GM18508 (cell line): ENCODE measurements at regions not wholly inside any gene's neighbourhood (a gene's known extent, or its start where the extent isn't known, plus 50 kb on each side); places are given as distances from the start of the nearest gene placed in this dataset.

Source experiments
- ATAC-seq: cut with Tn5 transposase; IDR thresholded peaks from one replicate; pipeline ENCODE4 v1.9.1; 2021; ENCODE audit warnings: moderate number of reproducible peaks; ENCODE audit not compliant: insufficient read depth, unreplicated experiment

GRCh38 chr13:89878904-89879303 lies 1468.6 kb upstream of the MIR17HG start:
- ATAC-seq: no peak

- no peak for ATAC-seq
Observed at GRCh38 chr13:89880201-89880600, 1467.3 kb upstream of the MIR17HG start.

GRCh38 chr13:89883893-89884448 lies 1463.5 kb upstream of the MIR17HG start:
- ATAC-seq: no peak

GRCh38 chr13:89890806-89891205 lies 1456.7 kb upstream of the MIR17HG start:
- no peak for ATAC-seq

- ATAC-seq: no peak
Observed at GRCh38 chr13:89891416-89891815, 1456.1 kb upstream of the MIR17HG start.

GRCh38 chr13:89897681-89898080 lies 1449.8 kb upstream of the MIR17HG start:
- ATAC-seq: no peak

GRCh38 chr13:89899302-89900103 lies 1448.0 kb upstream of the MIR17HG start:
- no peak for ATAC-seq

GRCh38 chr13:89900104-89900765 lies 1447.3 kb upstream of the MIR17HG start:
- ATAC-seq: no peak

- ATAC-seq: no peak
Observed at GRCh38 chr13:89902223-89902622, 1445.3 kb upstream of the MIR17HG start.

- no peak for ATAC-seq
Observed at GRCh38 chr13:89903115-89903514, 1444.4 kb upstream of the MIR17HG start.

- ATAC-seq: no peak
Observed at GRCh38 chr13:89910166-89910565, 1437.3 kb upstream of the MIR17HG start.

GRCh38 chr13:89916551-89916950 lies 1430.9 kb upstream of the MIR17HG start:
- no peak for ATAC-seq

GRCh38 chr13:89920461-89920860 lies 1427.0 kb upstream of the MIR17HG start:
- ATAC-seq: no peak

- no peak for ATAC-seq
Observed at GRCh38 chr13:89923052-89923451, 1424.4 kb upstream of the MIR17HG start.

- no peak for ATAC-seq
Observed at GRCh38 chr13:89923736-89924135, 1423.8 kb upstream of the MIR17HG start.

GRCh38 chr13:89925107-89925506 lies 1422.4 kb upstream of the MIR17HG start:
- no peak for ATAC-seq

GRCh38 chr13:89930861-89931260 lies 1416.6 kb upstream of the MIR17HG start:
- no peak for ATAC-seq

- no peak for ATAC-seq
Observed at GRCh38 chr13:89932902-89933301, 1414.6 kb upstream of the MIR17HG start.

GRCh38 chr13:89936256-89936655 lies 1411.2 kb upstream of the MIR17HG start:
- no peak for ATAC-seq

GRCh38 chr13:89937420-89937819 lies 1410.1 kb upstream of the MIR17HG start:
- no peak for ATAC-seq

- no peak for ATAC-seq
Observed at GRCh38 chr13:89940383-89940782, 1407.1 kb upstream of the MIR17HG start.

GRCh38 chr13:89943139-89943538 lies 1404.3 kb upstream of the MIR17HG start:
- no peak for ATAC-seq
